NCI-H82 treated with DMSO at 0.1 percent for 48 hours (cell line): ENCODE measurements at regions not wholly inside any gene's neighbourhood (a gene's known extent, or its start where the extent isn't known, plus 50 kb on each side); places are given as distances from the start of the nearest gene placed in this dataset.

Experiments used
- DNase-seq: peaks from one replicate; lab custom pipeline; 2025; ENCODE audit not compliant: unreplicated experiment; lab: John Stamatoyannopoulos, UW

DNA sequence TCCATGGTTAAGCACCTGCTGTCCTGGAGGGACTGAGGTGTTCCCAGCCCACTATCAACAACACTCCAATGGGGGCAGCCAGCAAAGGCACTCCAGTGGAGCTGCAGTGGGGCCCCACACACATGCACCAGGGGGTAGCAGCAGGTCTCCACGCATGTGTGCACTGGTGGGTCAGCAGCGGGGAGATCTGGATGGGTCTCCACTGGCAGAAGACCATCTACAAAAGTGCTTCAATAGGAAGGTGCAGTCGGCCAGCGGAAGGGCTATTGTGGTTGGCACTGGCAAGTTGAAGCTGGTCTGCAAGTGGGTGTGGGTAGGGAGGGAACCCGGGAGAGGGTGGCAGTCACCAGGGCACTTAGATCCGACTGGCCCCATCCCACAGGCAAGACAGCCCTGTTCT, 1355.4 kb downstream of the NSUN3 start:
- no peak for DNase-seq

DNA sequence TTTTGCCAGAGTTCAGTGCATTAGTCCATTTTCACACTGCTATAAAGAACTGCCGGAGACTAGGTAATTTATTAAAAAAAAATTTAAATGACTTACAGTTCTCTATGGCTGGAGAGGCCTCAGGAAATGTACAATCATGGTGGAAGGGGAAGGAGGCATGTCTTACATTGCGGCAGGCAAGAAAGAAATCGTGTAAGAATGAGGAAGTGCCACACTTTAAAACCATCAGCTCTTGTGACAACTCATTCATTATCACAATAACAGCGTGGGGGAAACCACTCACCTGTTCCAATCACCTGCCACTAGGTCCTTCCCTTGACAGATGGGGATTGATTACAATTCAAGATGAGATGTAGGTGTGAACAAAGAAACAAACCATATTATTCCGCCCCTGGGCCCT, 1361.4 kb downstream of the NSUN3 start:
- no peak for DNase-seq

DNA sequence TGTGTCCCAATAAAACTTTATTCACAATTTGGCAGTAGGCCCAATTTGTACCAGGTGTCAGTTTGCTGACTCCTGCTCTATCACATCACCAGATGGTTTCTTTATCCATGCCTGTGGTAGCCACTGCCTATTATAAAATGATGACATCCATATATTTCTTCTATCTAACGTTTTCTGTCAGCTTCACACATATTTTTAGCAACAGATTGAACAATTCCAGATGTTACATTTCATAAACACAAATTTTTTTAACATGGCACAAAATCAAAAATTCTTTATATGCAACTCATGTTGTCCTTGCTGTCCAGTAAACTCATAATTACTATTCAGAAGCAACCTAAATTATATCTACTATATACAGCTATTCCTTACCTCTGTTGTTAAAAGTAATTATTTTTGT, 1371.6 kb downstream of the NSUN3 start:
- DNase-seq = no peak

DNA sequence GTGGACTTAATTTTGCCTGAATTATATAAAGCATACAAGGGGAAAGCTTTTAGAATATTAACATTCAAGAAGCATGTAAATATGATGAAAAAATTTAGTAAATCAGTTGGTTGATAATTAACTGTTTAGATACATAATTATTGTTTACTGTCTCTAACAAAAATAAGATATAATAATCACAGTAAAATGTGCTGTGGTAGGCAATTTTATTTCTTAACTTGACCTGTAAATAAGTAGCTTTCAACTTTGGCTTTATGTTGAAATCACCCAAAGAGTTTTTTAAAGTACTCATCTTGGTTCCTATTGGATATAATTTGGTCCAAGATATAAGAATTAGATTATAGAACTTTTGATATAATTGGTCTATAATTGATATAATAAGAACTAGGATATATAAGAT, 1374.5 kb downstream of the NSUN3 start:
- no peak for DNase-seq

DNA sequence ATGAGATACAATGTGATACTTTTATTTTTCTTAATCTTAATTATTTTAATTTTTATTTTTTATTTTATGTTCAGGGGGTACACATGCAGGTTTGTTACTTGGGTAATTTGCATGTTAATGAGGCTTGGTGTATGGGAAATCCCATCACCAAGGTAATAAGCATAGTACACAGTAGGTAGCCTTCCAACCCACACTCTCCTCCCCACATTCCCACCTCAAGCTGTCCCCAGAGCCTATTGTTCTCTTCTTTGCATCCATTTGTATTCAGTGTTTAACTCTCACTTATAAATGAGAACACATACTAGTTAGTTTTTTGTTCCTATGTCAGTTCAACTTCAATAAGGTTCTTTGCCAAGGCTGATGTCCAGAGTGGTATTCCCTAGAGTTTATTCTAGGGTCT, 1375.4 kb downstream of the NSUN3 start:
- no peak for DNase-seq

DNA sequence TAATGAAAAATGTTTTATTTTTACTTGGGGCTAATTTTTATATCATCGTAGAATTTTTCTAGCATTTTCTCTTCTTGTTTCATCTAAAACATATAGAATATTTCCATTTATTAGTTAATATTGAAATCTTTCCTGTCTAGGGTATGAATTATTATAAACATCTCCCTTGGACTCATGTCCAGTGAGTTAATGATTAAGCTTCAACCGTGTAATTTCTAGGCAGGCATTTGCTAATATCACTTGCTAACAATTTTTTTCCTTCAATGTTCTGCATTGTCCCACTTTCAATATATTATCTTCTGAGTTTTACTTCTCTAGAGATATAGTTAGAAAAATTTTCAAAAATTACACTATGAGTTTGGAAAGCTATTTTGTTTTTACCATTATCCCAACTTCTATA, 1371.6 kb upstream of the EPHA6 start:
- no peak for DNase-seq

DNA sequence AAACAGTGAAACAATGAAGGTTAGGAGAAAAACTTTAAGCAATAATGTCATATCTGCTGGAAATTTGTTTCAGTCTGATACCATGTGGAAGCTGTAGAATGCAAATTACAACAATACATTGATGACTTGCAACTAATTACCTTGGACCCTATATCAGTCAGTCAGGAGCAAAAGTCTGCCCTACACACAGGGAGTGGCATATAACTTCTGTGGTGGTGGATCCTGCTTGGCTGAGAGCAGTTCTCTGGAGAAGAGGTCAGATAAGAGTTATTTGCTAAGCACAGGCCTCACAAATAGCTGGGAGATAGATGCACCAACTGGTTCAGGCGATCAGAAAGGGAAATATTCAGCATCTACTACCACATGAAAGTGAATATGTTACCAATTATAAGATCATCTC, 1364.6 kb upstream of the EPHA6 start:
- no peak for DNase-seq

DNA sequence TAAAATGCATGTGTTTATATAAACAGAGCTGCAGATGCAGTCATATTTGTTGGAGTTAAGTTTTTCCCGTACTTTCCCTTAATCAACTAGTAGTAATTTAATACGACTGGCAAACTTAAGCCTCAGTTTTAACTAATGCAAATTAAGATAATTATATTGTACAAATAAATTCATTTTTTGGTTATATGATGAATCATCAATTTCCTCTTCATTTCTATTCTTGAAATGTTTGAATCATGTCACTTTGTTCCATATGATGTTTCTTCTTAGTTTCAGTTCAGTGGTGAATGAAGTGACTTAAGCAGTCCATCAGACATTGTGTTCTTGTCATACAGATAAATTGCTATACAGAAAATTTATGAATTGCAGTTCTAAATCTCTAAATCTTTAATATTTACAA, 1361.2 kb upstream of the EPHA6 start:
- no peak for DNase-seq

DNA sequence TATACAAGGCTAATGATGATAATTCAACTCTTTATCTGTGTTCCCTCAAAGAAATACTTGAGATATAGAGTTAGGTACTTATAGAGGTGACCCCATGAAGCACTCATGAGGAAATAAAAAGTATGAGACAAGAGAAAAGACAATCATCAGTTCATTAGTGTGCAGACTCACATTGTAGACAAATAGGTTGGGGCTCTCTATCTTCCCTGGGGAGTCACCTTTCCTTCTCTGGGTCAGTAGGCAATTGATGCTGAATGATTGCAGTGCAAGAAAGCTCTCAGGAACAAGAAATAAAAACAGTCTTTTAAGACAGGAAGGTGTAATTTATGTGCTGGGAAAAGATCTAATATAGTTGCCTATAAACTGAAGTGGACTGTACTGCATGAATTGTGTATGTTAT, 1357.6 kb upstream of the EPHA6 start:
- no peak for DNase-seq

DNA sequence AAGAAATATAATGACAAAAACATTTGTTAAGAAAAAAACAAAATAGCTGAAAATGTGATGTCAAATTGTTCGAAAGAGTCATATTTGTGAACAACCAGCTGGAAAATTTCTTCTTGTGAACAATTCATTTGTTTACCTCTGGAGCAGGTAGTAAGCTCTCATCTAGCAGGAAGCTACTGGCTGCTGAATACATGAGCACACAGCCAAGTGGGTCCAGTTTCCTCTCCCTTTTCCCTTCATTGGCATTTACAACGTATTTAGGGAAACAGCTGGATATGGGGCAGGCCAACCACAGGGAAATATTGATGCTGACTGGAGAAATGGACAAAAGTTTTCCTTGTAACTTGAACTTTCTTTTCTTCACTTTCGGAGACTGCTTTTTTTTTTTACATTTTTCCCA, 1354.7 kb upstream of the EPHA6 start:
- no peak for DNase-seq

DNA sequence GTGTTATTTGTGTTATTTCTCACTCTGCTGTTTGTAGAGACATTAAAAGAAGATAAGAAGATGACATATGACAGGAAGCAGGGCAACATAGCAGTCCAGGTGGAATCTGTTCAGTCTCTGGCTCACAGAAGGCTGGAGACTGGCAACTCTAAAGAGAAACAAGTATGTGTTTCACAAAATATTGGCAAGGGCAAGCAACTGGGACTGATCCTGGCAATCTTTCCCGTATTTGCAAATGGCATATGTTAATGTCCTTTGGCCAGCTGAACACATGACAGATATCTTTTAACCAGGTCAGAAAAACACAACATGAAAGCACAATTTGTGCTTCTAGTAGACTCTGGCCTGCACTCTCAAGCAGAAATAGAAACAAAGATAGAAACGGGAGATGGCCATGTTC, 1354.1 kb upstream of the EPHA6 start:
- no peak for DNase-seq

DNA sequence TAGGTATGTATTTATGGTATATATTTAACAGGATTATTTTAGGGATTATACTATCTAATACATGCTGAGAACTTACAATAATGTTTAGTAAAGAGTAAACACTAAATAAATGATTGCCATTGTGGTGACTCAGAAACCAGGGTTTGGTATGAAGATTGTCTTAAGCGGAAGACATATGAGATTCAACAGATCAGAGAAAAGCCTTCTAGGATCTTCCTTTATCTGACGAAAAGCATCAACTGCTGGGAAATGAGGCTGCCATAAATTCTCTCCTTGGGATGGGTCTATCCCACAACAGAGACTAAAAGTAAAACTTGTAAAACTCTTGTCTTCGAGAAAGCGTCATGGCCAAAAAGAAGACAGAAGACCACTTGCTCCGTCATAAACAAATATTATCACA, 1352.2 kb upstream of the EPHA6 start:
- DNase-seq = no peak

DNA sequence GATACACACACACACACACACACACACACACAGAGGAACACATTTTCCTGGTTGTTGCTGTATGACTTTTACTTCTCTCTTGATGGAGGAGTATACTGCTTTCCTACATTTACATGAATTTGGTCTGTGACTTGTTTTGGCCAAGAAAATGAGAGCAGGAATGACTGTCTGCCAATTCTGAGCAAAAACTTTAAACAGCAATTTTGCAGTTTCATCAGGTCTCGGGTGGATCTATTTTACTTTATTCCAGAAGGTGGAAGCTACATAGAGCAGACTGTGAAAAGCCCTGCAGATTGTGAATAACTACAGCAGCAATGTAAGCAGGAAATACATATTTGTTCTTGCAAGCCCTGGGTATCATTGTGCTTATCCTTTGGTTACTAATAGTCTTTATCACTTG, 1350.0 kb upstream of the EPHA6 start:
- DNase-seq = no peak

DNA sequence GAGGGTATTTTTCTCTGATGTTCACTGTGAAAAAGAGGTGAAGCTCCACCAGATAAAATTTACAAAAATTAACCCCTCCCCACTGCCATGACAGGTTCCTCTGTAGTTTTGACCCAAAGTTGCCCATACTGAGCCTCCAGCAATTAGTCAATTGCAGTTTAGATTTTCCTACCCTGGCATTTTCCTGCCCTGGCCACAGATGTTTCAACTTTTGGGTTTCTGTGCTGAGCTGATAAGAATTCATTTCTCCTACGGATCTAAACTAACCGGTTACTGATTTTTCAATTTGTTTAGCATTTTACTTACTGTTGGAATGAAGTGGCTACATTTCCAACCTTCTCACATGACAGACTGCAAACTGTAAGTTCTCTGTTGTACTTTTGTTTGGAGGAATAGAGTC, 1346.1 kb upstream of the EPHA6 start:
- DNase-seq = no peak

DNA sequence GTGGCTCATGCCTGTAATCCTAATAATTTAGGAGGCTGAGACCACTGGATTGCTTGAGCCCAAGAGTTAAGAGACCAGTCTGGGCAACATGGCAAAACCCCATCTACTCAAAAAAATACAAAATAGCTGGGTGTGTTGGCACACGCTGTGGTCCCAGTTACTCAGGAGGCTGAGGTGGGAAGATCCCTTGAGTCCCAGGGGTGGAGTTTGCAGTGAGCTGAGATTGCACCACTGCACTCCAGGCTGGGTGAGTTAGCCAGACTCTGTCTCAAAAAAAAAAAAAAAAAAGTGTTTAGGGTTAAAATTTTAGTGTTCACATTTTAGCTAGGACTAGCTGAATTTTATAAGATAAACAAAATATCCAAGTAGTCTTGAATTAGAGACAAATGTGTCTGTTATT, 1340.1 kb upstream of the EPHA6 start:
- DNase-seq = no peak

DNA sequence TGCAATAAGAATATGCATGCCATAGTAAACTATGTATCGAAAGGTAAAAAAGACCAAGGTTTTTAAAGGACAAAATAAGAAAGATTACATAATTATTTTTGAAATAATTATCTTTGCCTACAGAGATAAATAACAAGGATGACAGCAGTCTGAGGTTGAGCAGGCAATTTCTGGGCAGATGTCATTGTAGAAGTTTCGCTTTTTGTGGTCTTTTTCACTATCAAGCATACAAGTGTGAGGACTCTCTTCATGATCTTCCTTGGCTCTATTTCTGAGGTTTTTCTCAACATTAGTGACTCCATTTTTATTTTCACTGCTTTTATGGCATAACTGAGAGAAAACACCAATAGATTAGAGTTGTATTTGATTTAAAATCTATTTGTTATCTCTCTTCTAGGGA, 1337.9 kb upstream of the EPHA6 start:
- no peak for DNase-seq

DNA sequence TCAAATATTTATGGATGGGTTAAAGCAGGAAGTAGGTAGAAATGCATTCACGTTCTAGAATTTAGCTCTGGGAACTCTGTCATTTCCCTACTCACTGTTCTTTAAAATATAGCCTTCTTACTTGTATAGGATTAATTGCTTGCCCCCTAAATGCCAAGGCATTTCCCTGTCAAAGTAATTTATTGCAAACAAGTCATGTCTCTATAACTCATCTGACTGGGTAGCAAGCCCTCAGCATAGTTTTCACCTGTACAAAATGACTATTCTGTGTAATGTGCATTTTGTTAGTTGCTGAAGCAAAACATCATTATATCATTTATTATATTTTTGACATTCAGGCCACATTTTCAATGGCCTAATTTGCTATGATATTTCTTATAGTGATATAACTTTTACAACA, 1308.2 kb upstream of the EPHA6 start:
- DNase-seq = no peak

DNA sequence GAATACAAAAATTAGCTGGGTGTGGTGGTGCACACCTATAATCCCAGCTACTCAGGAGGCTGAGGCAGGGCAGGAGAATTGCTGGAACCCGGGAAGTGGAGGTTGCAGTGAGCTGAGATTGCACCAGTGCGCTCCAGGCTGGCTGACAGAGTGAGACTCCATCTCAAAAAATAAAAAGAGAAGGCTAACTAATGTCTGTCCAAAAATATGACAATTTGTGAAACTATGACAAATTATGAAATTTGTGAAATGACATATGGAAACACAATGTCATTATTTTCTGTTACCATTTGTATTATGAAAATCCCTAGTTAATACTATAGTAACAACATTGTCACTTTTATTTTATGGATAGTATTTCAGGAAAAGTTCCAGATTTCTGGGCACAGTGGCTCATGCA, 1306.3 kb upstream of the EPHA6 start:
- no peak for DNase-seq

DNA sequence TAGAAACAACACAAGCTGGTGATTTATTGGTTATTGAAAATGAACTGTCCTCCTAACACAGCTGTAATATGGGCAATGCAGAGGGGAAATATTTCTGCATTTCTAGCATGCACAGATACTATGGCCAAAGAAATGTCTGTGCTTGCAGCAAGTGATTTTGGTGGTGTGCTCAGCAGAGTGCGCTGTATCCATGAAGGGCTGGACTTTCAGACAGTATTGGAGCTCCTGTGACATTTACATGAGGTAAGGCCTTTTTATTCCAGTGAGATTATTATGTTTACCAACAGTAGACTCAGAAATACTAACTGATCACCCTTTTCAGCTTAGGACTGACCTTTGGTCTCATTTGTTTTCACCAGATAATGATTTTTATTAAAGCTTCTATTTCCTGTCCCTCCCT, 1302.6 kb upstream of the EPHA6 start:
- DNase-seq = no peak

DNA sequence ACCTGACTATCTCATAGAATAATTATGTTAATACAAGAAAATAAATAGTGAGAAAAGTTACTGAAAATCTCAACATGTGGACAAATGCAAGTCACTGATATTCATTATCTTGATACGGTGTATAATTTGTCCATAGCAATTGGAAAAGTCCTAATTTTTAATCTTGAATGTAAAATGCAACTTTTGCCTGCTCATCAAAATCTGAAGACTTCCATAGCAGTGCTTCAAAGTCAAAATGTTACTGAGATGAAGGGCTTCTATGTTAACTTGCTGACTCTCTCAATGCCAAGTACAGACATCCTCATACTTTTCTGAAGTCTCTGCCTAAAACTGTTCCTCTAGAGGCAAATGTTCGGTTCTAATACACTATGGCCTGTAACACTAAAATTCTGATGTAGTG, 1300.1 kb upstream of the EPHA6 start:
- no peak for DNase-seq

DNA sequence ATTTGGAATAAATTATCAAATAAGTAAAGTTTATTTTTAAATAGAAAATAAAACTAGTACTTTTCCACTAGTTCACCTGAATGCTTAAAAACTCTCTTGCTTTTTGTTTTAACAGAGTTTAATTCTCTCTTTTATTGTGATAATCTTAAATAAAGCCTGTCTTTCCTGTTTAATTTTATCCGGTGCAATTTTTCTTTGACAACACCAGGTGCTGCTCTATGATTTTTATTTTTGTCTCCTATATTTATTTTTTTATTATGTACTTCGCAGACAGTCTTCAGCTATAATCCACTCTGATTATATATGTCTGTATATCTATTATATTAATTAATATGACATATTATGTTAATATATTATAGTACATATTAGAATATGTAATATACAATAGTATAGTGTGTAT, 1293.0 kb upstream of the EPHA6 start:
- no peak for DNase-seq

DNA sequence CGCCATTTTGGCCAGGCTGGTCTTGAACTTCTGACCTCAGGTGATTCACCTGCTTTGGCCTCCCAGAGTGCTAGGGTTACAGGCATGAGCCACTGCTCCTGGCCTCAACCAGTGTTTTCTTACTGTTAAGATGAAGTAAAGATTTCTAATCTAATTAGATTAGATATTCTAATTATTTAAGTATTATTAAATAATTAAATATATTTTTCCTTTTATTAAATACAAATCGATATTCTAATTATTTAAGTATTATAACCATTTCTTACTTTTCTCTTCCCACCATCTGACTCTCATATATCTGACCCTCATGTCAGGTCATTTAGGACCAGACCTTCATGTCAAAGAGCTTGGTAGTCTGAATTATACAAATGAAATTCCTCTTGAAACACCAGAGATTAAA, 1291.9 kb upstream of the EPHA6 start:
- no peak for DNase-seq

DNA sequence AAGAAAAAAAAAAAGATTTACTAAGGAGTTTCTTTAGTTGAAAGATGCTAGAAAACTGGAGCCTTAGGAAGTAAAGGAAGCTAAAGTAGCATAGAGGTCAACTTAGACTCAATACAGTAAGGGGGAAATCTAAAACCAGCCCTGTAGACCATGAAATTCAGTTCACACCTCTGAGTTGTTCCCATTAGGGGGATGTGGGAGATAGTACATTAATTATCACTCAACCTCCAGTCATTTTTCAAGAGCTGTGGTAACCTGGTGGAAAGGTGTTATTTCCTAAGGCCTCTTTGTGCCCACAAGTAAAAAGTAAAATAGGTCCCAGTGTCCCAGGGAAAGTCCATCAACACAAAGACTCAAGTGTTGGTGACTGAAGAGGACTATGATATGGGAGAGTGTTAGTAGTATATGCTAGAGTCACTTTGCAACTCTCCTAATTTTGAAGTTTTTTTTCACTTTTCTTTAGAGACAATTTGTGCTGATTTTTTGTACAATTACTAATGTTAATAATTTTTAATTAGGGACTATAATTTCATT, 1274.4 kb upstream of the EPHA6 start:
- no peak for DNase-seq

DNA sequence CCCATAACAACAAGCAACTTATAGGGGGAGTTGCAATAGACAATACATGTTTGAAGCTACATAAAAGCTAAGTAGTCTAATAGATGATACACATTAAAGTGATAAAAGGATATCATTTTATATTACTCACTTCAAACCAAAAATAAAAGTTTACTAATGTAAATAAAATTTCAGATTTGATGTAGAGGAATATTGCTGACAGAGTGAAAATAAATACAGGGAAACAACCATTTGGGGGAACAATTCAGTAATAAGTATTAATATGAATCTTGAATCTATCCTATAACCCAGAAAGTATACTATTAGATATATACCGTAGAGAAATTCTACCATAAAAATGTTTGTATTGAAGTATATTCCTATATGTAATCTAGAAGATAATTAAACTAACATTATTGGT, 1248.9 kb upstream of the EPHA6 start:
- DNase-seq = no peak
